ENCODE measurements at regions not wholly inside any gene's neighbourhood (a gene's known extent, or its start where the extent isn't known, plus 50 kb on each side); places are given as distances from the start of the nearest gene placed in this dataset.

DNA sequence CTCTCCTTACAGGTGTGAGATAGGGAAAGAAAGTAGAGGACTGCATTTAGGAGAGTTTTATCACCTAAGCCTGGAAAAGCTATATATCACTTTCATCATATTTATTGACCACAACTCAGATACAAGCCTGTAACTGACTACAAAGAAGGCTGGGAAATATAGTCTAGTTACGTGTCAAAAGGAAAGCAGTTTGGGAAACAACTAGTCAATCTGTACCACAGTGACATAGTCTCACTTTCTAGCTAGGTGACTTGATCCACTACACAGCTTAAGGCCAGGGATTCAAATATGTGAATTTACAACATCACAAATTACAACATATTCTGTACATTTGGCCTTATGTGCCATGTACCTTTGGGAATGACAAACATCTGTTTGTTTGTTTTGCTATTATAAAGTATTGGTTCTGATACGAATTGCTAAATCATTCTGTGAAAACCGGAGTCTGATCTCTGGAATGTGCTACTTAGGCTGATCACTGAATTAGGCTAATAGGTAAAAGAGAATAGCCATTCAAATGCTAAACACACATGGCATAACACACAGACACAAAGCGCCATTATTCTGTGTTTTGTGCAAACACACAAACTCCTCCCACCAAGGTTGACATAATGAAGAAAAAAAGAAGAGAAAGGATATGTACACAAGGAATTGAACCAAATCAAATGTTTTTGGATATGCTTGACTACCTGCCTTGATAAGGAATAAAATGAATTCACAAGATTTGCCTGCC is 279.8 kb downstream of the DUSP6 start:
- Histone ChIP-seq H3K9me3 (ENCODE audit: control insufficient read depth in 2 of 3, insufficient read depth in 1 of 3, low read length in 3 of 3) (no peaks in the 10 kb centered on the region), H3K4me1 (ENCODE audit: control insufficient read depth in 2 of 3, insufficient read depth in 2 of 3, low read depth in 1 of 3, low read length in 3 of 3) (no peaks in the 10 kb centered on the region), H3K27ac (ENCODE audit: low read depth in 2 of 2, low read length in 2 of 2) (peak overlapping the region in 1 of 2 donors; percentile 15), H3K27me3 (ENCODE audit: control insufficient read depth, insufficient read depth, low read length) (no peaks in the 10 kb centered on the region), H3K4me3 (ENCODE audit: low read length in 3 of 3) (no peak overlapping the region), H3K9ac (ENCODE audit: low read length in 3 of 3) (no peak overlapping the region), H3K36me3 (ENCODE audit: control insufficient read depth in 2 of 3, insufficient read depth in 3 of 3, low read length in 3 of 3) (no peaks in the 10 kb centered on the region)
- TF ChIP-seq, protein P1, sequence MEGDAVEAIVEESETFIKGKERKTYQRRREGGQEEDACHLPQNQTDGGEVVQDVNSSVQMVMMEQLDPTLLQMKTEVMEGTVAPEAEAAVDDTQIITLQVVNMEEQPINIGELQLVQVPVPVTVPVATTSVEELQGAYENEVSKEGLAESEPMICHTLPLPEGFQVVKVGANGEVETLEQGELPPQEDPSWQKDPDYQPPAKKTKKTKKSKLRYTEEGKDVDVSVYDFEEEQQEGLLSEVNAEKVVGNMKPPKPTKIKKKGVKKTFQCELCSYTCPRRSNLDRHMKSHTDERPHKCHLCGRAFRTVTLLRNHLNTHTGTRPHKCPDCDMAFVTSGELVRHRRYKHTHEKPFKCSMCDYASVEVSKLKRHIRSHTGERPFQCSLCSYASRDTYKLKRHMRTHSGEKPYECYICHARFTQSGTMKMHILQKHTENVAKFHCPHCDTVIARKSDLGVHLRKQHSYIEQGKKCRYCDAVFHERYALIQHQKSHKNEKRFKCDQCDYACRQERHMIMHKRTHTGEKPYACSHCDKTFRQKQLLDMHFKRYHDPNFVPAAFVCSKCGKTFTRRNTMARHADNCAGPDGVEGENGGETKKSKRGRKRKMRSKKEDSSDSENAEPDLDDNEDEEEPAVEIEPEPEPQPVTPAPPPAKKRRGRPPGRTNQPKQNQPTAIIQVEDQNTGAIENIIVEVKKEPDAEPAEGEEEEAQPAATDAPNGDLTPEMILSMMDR (IDR thresholded peaks at IDR 0.05; ENCODE audit: borderline replicate concordance, extremely low read depth, insufficient read depth): no peak
- DNase-seq: no peak
- no peak for FAIRE-seq
- intact Hi-C loops (cut with DNase I): no loop called here

DNA sequence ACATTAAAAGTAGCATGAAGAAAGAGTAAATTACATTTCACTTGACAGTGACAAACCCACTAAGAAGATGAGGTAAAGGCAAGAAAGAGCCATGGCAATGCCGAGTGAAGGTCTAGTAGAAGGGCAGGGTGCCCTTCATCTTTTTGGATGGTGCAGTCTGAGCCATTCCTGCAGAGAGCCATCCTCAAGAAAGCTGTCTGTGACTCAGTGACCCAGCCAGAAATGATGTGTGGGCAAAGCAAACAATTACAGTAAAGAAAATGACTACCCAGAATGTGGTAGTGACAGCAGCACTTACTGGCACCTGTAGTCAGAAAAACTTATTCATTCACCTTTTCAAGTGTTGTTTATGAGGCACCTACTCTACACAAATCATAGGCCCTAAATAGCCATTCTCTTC is 281.7 kb downstream of the DUSP6 start:
- no peaks in the 10 kb centered on the region for H3K27me3 ChIP-seq (ENCODE audit: control insufficient read depth, insufficient read depth, low read length)
- no peaks in the 10 kb centered on the region for H3K4me1 ChIP-seq (ENCODE audit: control insufficient read depth in 2 of 3, insufficient read depth in 2 of 3, low read depth in 1 of 3, low read length in 3 of 3)
- DNase-seq: no peak
- no peak overlapping the region for H3K4me3 ChIP-seq (ENCODE audit: low read length in 3 of 3)
- intact Hi-C loops (cut with DNase I): no loop called here
- no peak for FAIRE-seq
- H3K9ac ChIP-seq (ENCODE audit: low read length in 3 of 3): no peak overlapping the region
- H3K9me3 ChIP-seq (ENCODE audit: control insufficient read depth in 2 of 3, insufficient read depth in 1 of 3, low read length in 3 of 3): no peaks in the 10 kb centered on the region
- no peak overlapping the region for H3K27ac ChIP-seq (ENCODE audit: low read depth in 2 of 2, low read length in 2 of 2)
- TF ChIP-seq, protein P1 (IDR thresholded peaks at IDR 0.05; ENCODE audit: borderline replicate concordance, extremely low read depth, insufficient read depth): no peak
- no peaks in the 10 kb centered on the region for H3K36me3 ChIP-seq (ENCODE audit: control insufficient read depth in 2 of 3, insufficient read depth in 3 of 3, low read length in 3 of 3)

DNA sequence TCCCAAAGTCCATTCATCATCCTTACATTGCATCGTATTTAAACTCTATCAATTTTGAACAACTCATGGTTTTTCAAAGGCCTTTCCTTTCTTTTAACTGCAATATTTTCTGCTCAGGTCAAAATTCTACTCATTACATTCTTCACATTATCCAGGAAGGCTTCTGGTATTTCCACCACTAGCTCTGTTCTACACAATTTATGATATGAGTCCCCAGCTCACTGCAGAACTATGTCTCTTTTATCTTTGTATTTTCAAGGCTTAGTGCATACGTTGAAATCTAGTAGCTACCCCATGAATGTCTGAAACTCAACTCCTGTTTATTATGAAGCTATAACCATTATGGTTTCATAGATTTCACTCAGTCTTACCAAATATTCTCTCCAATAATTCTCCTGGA is 282.9 kb downstream of the DUSP6 start:
- H3K36me3 ChIP-seq (ENCODE audit: control insufficient read depth in 2 of 3, insufficient read depth in 3 of 3, low read length in 3 of 3): no peaks in the 10 kb centered on the region
- no peak overlapping the region for H3K4me3 ChIP-seq (ENCODE audit: low read length in 3 of 3)
- no peak overlapping the region for H3K9ac ChIP-seq (ENCODE audit: low read length in 3 of 3)
- DNase-seq (no peak), FAIRE-seq (no peak)
- no peak overlapping the region for H3K27ac ChIP-seq (ENCODE audit: low read depth in 2 of 2, low read length in 2 of 2)
- intact Hi-C loops (cut with DNase I): no loop called here
- no peaks in the 10 kb centered on the region for H3K9me3 ChIP-seq (ENCODE audit: control insufficient read depth in 2 of 3, insufficient read depth in 1 of 3, low read length in 3 of 3)
- H3K4me1 ChIP-seq (ENCODE audit: control insufficient read depth in 2 of 3, insufficient read depth in 2 of 3, low read depth in 1 of 3, low read length in 3 of 3): no peaks in the 10 kb centered on the region
- H3K27me3 ChIP-seq (ENCODE audit: control insufficient read depth, insufficient read depth, low read length): no peaks in the 10 kb centered on the region
- TF ChIP-seq, protein P1 (IDR thresholded peaks at IDR 0.05; ENCODE audit: borderline replicate concordance, extremely low read depth, insufficient read depth): no peak

Data from kidney (tissue), 13 donors.